Tibial nerve (tissue), 4 donors: ENCODE measurements at regions not wholly inside any gene's neighbourhood (a gene's known extent, or its start where the extent isn't known, plus 50 kb on each side); places are given as distances from the start of the nearest gene placed in this dataset.

Experiments
- DNase-seq, 2 donors: peaks; one replicate each; pipeline ENCODE4 v3.0.0-alpha.2; 2019; ENCODE audit warnings: low spot score in 2 of 2
- H3K27ac ChIP-seq, 4 donors: fragments of 200-600 bp; sonication (generic) in 3 of 4; one replicate each; pipeline ENCODE4 v1.5.1; 2017 to 2019; ENCODE audit warnings: mild to moderate bottlenecking in 1 of 4
- H3K27me3 ChIP-seq, 2 donors: fragments of 200-600 bp; sonication (generic) in 1 of 2; one replicate each; pipeline versions ENCODE4 v1.5.1 to v1.6.0; 2017 to 2019
- H3K36me3 ChIP-seq, 3 donors: fragments of 200-600 bp; sonication (generic); one replicate each; pipeline ENCODE4 v1.5.1; 2018 to 2019
- H3K4me1 ChIP-seq, 4 donors: fragments of 200-600 bp; sonication (generic) in 3 of 4; one replicate each; pipeline ENCODE4 v1.5.1; 2017 to 2019
- H3K4me3 ChIP-seq, 4 donors: fragments of 200-600 bp; sonication (generic) in 3 of 4; one replicate each; pipeline ENCODE4 v1.5.1; 2017 to 2019; ENCODE audit warnings: mild to moderate bottlenecking in 1 of 4, moderate library complexity in 1 of 4
- H3K9me3 ChIP-seq, 4 donors: fragments of 200-600 bp; sonication (generic) in 3 of 4; one replicate each; pipeline ENCODE4 v1.5.1; 2017 to 2019
- EP300 ChIP-seq, 2 donors: sonication (generic); formaldehyde crosslinking; IDR thresholded peaks; one replicate each; pipeline ENCODE4 v1.6.1; 2017; ENCODE audit warnings: antibody characterized with exemption in 2 of 2, mild to moderate bottlenecking in 1 of 2
- POLR2A ChIP-seq, 2 donors: fragments of 450-650 bp; IDR thresholded peaks; one replicate each; pipeline ENCODE4 v1.6.1; 2017; ENCODE audit warnings: antibody characterized with exemption in 2 of 2, mild to moderate bottlenecking in 2 of 2, moderate library complexity in 2 of 2
- WGBS, 2 donors: methylation state at CpG; one replicate each; pipeline ENCODE4 v1.1.5; 2018; 5-methylcytosine and 5-hydroxymethylcytosine counted together
- TF ChIP-seq, protein P1 (sequence below), 5 experiments: fragments of 200-600 bp in 3 of 5; fragments of 450-650 bp in 2 of 5; sonication (generic) in 3 of 5; IDR thresholded peaks; one replicate each; pipeline ENCODE4 v1.5.1; 2016 to 2019; ENCODE audit warnings: antibody characterized with exemption in 5 of 5, mild to moderate bottlenecking in 3 of 5, moderate library complexity in 2 of 5

DNA sequence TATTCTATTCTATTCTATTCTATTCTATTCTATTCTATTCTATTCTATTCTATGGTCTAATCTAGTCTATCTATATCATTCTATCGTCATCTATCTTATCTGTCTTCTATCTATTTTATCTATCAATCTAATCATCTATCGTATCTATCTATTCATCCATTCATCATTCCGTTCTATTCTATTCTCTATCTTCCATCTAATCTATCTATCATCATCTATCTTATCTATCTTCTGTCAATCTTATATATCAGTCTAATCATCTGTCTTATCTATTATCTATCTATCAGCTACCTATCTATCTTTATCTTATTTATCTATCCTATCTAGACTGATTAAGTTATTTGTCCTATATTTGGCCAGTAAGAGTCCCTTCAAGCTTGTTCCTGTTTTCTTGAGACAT, 831.5 kb upstream of the TMEM132C start:
- 93 to 99% methylated on average over 3 of the region's 3 CpGs for WGBS, 2 donors
- H3K9me3 ChIP-seq: no peaks in the 10 kb centered on the region
- TF ChIP-seq, protein P1, sequence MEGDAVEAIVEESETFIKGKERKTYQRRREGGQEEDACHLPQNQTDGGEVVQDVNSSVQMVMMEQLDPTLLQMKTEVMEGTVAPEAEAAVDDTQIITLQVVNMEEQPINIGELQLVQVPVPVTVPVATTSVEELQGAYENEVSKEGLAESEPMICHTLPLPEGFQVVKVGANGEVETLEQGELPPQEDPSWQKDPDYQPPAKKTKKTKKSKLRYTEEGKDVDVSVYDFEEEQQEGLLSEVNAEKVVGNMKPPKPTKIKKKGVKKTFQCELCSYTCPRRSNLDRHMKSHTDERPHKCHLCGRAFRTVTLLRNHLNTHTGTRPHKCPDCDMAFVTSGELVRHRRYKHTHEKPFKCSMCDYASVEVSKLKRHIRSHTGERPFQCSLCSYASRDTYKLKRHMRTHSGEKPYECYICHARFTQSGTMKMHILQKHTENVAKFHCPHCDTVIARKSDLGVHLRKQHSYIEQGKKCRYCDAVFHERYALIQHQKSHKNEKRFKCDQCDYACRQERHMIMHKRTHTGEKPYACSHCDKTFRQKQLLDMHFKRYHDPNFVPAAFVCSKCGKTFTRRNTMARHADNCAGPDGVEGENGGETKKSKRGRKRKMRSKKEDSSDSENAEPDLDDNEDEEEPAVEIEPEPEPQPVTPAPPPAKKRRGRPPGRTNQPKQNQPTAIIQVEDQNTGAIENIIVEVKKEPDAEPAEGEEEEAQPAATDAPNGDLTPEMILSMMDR (IDR thresholded peaks at IDR 0.05): no peak
- TF ChIP-seq POLR2A (IDR thresholded peaks at IDR 0.05): no peak
- TF ChIP-seq EP300 (IDR thresholded peaks at IDR 0.05): no peak
- no peaks in the 10 kb centered on the region for H3K4me1 ChIP-seq
- no peaks in the 10 kb centered on the region for H3K27me3 ChIP-seq
- DNase-seq: no peak
- no peaks in the 10 kb centered on the region for H3K36me3 ChIP-seq
- H3K27ac ChIP-seq: no peak overlapping the region
- H3K4me3 ChIP-seq: no peak overlapping the region

- no peak for DNase-seq
- Histone ChIP-seq H3K36me3 (no peaks in the 10 kb centered on the region), H3K4me1 (no peaks in the 10 kb centered on the region), H3K27me3 (no peaks in the 10 kb centered on the region), H3K4me3 (no peak overlapping the region), H3K9me3 (peaks cover 0 to 3% (median 0%) of the 10 kb centered on the region in 4 donors), H3K27ac (no peak overlapping the region)
- TF ChIP-seq, protein P1 (IDR thresholded peaks at IDR 0.05): no peak
- TF ChIP-seq POLR2A (IDR thresholded peaks at IDR 0.05): no peak
- WGBS, 2 donors: 91 to 95% methylated on average over 3 of the region's 3 CpGs
Observed at GRCh38 chr12:127438512-127439244, 828.3 kb upstream of the TMEM132C start.

DNA sequence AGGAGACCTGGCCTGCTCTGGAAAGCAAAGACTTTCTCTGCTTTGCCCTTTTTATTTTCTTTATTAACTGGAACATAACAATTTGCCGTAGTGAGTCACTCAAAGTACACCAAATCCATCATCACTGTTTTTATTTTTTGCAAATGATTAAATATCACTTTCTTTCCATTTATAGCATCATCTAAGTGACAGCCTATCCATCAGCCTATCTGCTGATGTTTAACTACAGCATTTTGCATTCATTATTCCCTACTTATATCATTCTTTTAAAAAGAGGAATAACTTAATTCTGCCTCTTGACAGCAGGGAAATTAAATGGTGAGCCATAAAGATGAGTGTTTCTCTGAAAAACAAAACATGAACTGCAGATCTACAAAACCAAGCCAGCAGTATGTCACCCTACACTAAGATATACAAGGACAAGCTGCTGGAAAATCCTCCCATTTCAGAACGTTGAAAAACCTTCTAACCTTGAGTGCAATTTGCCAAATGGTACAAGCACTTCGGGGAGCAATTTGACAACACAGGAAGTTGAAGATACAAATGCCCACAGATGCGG, 821.3 kb upstream of the TMEM132C start:
- no peak for TF ChIP-seq EP300 (IDR thresholded peaks at IDR 0.05)
- TF ChIP-seq POLR2A (IDR thresholded peaks at IDR 0.05): no peak
- TF ChIP-seq, protein P1 (IDR thresholded peaks at IDR 0.05): no peak
- no peak overlapping the region for H3K4me3 ChIP-seq
- WGBS, 2 donors: 55 to 65% methylated on average over 4 of the region's 4 CpGs
- no peaks in the 10 kb centered on the region for H3K4me1 ChIP-seq
- H3K27ac ChIP-seq: no peak overlapping the region
- no peaks in the 10 kb centered on the region for H3K27me3 ChIP-seq
- no peak for DNase-seq
- no peaks in the 10 kb centered on the region for H3K36me3 ChIP-seq
- H3K9me3 ChIP-seq: peaks cover 0 to 3% (median 0%) of the 10 kb centered on the region in 4 donors

- H3K27me3 ChIP-seq: no peaks in the 10 kb centered on the region
- no peak overlapping the region for H3K4me3 ChIP-seq
- WGBS, 2 donors: 50 to 53% methylated on average over 5 of the region's 5 CpGs
- TF ChIP-seq POLR2A (IDR thresholded peaks at IDR 0.05): no peak
- H3K27ac ChIP-seq: no peak overlapping the region
- peaks cover 0 to 5% (median 0%) of the 10 kb centered on the region in 4 donors for H3K9me3 ChIP-seq
- DNase-seq: no peak
- H3K36me3 ChIP-seq: no peaks in the 10 kb centered on the region
- no peaks in the 10 kb centered on the region for H3K4me1 ChIP-seq
Observed at GRCh38 chr12:127448906-127449305, 818.1 kb upstream of the TMEM132C start.

GRCh38 chr12:127450826-127451225, 816.1 kb upstream of the TMEM132C start:
- H3K9me3 ChIP-seq: peaks cover 0 to 5% (median 0%) of the 10 kb centered on the region in 4 donors
- peaks cover 0 to 8% (median 0%) of the 10 kb centered on the region in 4 donors for H3K4me1 ChIP-seq
- no peak for DNase-seq
- no peak overlapping the region for H3K4me3 ChIP-seq
- H3K27me3 ChIP-seq: peaks cover 0 to 15% of the 10 kb centered on the region in 2 donors
- no peaks in the 10 kb centered on the region for H3K36me3 ChIP-seq
- H3K27ac ChIP-seq: no peak overlapping the region
- whole genome bisulfite sequencing, 2 donors: 36 to 42% methylated on average over 2 of the region's 2 CpGs
- TF ChIP-seq POLR2A (IDR thresholded peaks at IDR 0.05): no peak
- TF ChIP-seq, protein P1 (IDR thresholded peaks at IDR 0.05): no peak
- no peak for TF ChIP-seq EP300 (IDR thresholded peaks at IDR 0.05)
